Endothelial cell (in vitro differentiated cells): ENCODE measurements at regions not wholly inside any gene's neighbourhood (a gene's known extent, or its start where the extent isn't known, plus 50 kb on each side); places are given as distances from the start of the nearest gene placed in this dataset.

Experiments
- DNase-seq: peaks from one replicate; pipeline ENCODE4 v3.0.0; 2021; ENCODE audit warnings: low spot score
- H3K27ac Mint-ChIP-seq: one replicate; pipeline ENCODE4 v1.8.0; 2021; ENCODE audit warnings: mixed read lengths, inconsistent platforms; ENCODE audit not compliant: unreplicated experiment
- H3K27me3 Mint-ChIP-seq: one replicate; pipeline ENCODE4 v1.8.0; 2021; ENCODE audit warnings: mild to moderate bottlenecking, moderate library complexity, mixed read lengths, inconsistent platforms; ENCODE audit not compliant: unreplicated experiment
- H3K36me3 Mint-ChIP-seq: one replicate; pipeline ENCODE4 v1.8.0; 2021; ENCODE audit warnings: mild to moderate bottlenecking, low read depth, mixed read lengths, inconsistent platforms; ENCODE audit not compliant: unreplicated experiment
- H3K4me1 Mint-ChIP-seq: one replicate; pipeline ENCODE4 v1.8.0; 2021; ENCODE audit warnings: mild to moderate bottlenecking, mixed read lengths, inconsistent platforms; ENCODE audit not compliant: unreplicated experiment
- H3K4me3 Mint-ChIP-seq: one replicate; pipeline ENCODE4 v1.8.0; 2021; ENCODE audit warnings: mild to moderate bottlenecking, mixed read lengths, inconsistent platforms; ENCODE audit not compliant: unreplicated experiment
- H3K9me3 Mint-ChIP-seq: one replicate; pipeline ENCODE4 v1.8.0; 2021; ENCODE audit warnings: mixed read lengths, inconsistent platforms; ENCODE audit not compliant: unreplicated experiment
- CTCF ChIP-seq: fragments of 200-600 bp; sonication (generic); IDR thresholded peaks from one replicate; pipeline ENCODE4 v1.5.0; 2021; ENCODE audit warnings: antibody characterized with exemption; ENCODE audit not compliant: unreplicated experiment

DNA sequence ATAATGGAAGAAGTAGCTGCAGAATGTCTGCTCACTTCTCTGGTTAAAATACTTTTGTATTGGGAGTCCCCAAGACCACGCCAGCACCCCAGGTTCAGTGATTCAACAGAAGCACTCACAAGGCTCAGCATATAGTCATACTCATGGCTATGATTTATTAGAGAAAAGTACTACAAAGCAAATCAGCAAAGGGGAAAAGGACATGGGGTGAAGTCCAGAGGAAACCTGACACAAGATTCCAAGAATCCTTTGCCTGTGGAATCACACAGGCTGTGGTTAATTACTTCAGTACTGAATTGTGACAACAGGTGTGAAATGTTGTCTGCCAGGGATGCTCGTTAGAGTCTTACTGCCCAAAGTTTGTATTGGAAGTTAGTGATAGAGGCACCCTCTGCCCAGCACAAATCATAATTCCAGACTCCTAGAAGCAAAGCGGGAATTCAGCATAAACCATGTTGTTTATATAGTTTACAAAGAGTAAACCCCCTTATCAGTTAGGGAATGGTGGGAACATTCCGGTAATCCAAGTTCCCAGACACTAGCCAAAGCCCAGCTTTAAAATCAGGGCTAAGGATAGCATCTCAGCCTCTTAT, 79.4 kb downstream of the HYCC1 start:
- Mint-ChIP-seq H3K36me3 (peaks cover 4% of the 10 kb centered on the region), H3K27me3 (peaks cover 1% of the 10 kb centered on the region), H3K9me3 (no peaks in the 10 kb centered on the region), H3K4me1 (peaks cover 30% of the 10 kb centered on the region), H3K4me3 (no peak overlapping the region), H3K27ac (peak overlapping the region; percentile 15)
- no peak for TF ChIP-seq CTCF
- DNase-seq = no peak

GRCh38 chr7:22934023-22934422, 79.9 kb downstream of the HYCC1 start:
- TF ChIP-seq CTCF = no peak
- Mint-ChIP-seq H3K9me3 (no peaks in the 10 kb centered on the region), H3K4me3 (no peak overlapping the region), H3K27me3 (peaks cover 1% of the 10 kb centered on the region), H3K27ac (peak overlapping the region; percentile 15), H3K4me1 (peaks cover 30% of the 10 kb centered on the region), H3K36me3 (peaks cover 4% of the 10 kb centered on the region)
- no peak for DNase-seq

DNA sequence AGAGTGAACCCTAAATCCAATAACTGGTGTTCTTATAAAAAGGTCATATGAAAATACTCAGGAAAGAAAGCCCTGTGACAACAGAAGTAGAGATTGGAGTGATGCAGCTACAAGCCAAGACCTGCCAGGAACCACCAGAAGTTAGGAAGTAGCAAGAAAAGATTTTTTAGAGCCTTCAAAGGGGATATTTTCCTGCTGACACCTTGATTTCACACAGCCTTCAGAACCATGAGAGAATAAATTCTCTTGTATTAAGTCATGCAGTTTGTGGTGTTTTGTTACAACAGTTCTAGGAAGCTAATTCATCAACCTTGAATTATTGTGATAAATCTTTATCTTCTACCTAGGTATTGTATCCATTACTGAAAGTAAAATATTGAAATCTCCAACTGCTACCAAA, 81.0 kb downstream of the HYCC1 start:
- Mint-ChIP-seq H3K27me3 (peaks cover 1% of the 10 kb centered on the region), H3K4me1 (peaks cover 19% of the 10 kb centered on the region), H3K27ac (no peak overlapping the region), H3K4me3 (no peak overlapping the region), H3K9me3 (no peaks in the 10 kb centered on the region), H3K36me3 (peaks cover 4% of the 10 kb centered on the region)
- DNase-seq = no peak
- no peak for TF ChIP-seq CTCF

DNA sequence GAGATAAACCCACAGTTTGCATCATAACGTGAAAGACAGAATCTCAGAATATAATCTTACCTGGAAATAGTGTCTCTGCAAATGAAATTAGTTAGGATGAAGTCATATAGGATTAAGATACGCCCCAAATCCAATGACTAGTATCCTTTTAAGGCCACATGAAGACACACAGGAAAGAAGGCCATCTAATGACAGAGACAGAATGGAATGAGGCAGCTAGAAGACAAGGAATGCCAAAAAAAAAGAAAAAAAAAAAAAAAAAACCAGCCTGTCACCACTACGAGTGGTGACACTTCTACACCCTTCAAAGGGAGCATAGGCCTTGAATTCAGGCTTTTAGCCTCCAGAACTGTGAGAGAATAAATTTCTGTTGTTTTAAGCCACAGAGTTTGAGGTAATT, 82.9 kb downstream of the HYCC1 start:
- Mint-ChIP-seq H3K27me3 (peaks cover 1% of the 10 kb centered on the region), H3K36me3 (peaks cover 4% of the 10 kb centered on the region), H3K9me3 (no peaks in the 10 kb centered on the region), H3K27ac (no peak overlapping the region), H3K4me3 (no peak overlapping the region), H3K4me1 (peaks cover 10% of the 10 kb centered on the region)
- DNase-seq = no peak
- no peak for TF ChIP-seq CTCF

GRCh38 chr7:22922307-22922706, 91.6 kb downstream of the HYCC1 start:
- no peak for DNase-seq
- no peak for TF ChIP-seq CTCF
- Mint-ChIP-seq H3K4me3 (no peak overlapping the region), H3K27me3 (peaks cover 1% of the 10 kb centered on the region), H3K4me1 (no peaks in the 10 kb centered on the region), H3K36me3 (peaks cover 6% of the 10 kb centered on the region), H3K9me3 (peaks cover 13% of the 10 kb centered on the region), H3K27ac (no peak overlapping the region)
